ENCODE measurements at regions not wholly inside any gene's neighbourhood (a gene's known extent, or its start where the extent isn't known, plus 50 kb on each side); places are given as distances from the start of the nearest gene placed in this dataset.

GRCh38 chr7:46968003-46968402, 613.9 kb downstream of the TNS3 start:
- Histone ChIP-seq H3K4me3 (no peak overlapping the region), H3K27ac (no peak overlapping the region)
- TF ChIP-seq, protein P1, sequence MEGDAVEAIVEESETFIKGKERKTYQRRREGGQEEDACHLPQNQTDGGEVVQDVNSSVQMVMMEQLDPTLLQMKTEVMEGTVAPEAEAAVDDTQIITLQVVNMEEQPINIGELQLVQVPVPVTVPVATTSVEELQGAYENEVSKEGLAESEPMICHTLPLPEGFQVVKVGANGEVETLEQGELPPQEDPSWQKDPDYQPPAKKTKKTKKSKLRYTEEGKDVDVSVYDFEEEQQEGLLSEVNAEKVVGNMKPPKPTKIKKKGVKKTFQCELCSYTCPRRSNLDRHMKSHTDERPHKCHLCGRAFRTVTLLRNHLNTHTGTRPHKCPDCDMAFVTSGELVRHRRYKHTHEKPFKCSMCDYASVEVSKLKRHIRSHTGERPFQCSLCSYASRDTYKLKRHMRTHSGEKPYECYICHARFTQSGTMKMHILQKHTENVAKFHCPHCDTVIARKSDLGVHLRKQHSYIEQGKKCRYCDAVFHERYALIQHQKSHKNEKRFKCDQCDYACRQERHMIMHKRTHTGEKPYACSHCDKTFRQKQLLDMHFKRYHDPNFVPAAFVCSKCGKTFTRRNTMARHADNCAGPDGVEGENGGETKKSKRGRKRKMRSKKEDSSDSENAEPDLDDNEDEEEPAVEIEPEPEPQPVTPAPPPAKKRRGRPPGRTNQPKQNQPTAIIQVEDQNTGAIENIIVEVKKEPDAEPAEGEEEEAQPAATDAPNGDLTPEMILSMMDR (IDR thresholded peaks at IDR 0.05) = no peak
- no peak for DNase-seq (ENCODE audit: low spot score)

DNA sequence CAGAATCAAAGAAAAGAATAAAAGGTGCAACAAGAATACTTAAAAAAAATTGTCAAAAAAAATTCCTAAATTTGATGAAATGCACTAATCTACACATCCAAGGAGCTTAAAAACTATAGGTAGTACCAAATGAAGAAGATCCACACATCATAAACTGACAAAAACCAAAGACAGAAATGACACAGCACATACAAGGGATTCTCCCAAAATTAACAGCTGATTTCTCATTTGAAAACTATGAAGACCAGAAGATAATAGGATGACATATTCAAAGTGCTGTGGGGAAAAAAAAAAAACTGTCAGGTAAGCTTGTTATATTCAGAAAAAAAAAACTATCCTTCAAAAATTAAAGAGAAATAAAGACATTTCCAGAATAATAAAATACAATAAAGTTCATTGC, 618.2 kb downstream of the TNS3 start:
- no peak overlapping the region for H3K4me3 ChIP-seq
- H3K27ac ChIP-seq = no peak overlapping the region
- TF ChIP-seq, protein P1 (IDR thresholded peaks at IDR 0.05) = no peak
- no peak for DNase-seq (ENCODE audit: low spot score)

GRCh38 chr7:46960970-46961369, 620.9 kb downstream of the TNS3 start:
- TF ChIP-seq, protein P1 (IDR thresholded peaks at IDR 0.05) = no peak
- DNase-seq (ENCODE audit: low spot score) = no peak

DNA sequence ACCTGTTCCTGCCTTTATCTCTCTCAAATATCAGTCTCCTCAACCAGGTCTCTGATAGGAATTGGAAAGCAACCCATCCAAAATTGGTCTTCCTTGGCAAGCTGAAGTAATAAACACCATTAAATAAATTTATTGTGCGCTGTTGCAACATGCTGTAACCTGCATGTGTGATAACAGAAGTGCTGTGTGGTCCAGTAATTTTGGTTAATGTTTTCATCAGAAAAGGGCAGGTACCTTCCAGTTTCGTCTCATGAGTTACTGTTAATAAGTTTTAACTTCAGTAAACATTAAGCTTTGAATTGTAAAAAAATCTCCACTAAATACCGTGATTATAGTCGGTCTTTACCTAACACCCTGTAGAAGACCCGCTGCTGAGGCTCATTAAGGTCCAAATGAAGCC, 624.7 kb downstream of the TNS3 start:
- no peak for DNase-seq (ENCODE audit: low spot score)
- Histone ChIP-seq H3K27ac (no peak overlapping the region), H3K4me3 (no peak overlapping the region)
- TF ChIP-seq, protein P1 (IDR thresholded peaks at IDR 0.05) = no peak

More at GRCh38 chr7:46960970-46961369, 620.9 kb downstream of the TNS3 start:
- H3K4me3 ChIP-seq = no peak overlapping the region
- H3K27ac ChIP-seq = no peak overlapping the region

DNA sequence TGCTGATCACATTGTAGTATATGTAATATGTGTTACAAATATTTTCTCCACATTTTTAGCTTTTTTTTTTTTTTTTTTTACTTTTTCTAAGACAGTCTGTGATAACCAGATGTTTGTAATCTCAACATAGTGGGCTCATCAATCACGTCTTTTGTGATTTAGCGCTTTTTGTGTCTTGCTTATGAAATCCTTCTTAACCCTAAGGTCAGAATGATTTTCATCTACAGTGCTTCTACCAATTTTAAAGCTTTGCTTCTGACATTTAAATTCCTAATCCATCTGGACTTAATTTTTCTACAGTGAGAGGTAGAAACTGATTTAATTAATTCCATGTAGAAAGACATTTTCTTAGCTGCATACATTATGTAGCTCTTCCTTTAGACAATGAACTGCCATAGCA, 626.4 kb downstream of the TNS3 start:
- TF ChIP-seq, protein P1 (IDR thresholded peaks at IDR 0.05) = no peak
- no peak for DNase-seq (ENCODE audit: low spot score)
- no peak overlapping the region for H3K27ac ChIP-seq
- H3K4me3 ChIP-seq = no peak overlapping the region

GRCh38 chr7:46954181-46954580, 627.7 kb downstream of the TNS3 start:
- DNase-seq (ENCODE audit: low spot score) = no peak
- TF ChIP-seq, protein P1 (IDR thresholded peaks at IDR 0.05) = no peak
- Histone ChIP-seq H3K27ac (no peak overlapping the region), H3K4me3 (no peak overlapping the region)

GRCh38 chr7:46953008-46953407, 628.9 kb downstream of the TNS3 start:
- Histone ChIP-seq H3K4me3 (no peak overlapping the region), H3K27ac (no peak overlapping the region)
- TF ChIP-seq, protein P1 (IDR thresholded peaks at IDR 0.05) = no peak
- DNase-seq (ENCODE audit: low spot score) = no peak
